HG02759 (cell line): ENCODE measurements at regions not wholly inside any gene's neighbourhood (a gene's known extent, or its start where the extent isn't known, plus 50 kb on each side); places are given as distances from the start of the nearest gene placed in this dataset.

Experiments
- ATAC-seq: cut with Tn5 transposase; IDR thresholded peaks from one replicate; pipeline ENCODE4 v1.9.1; 2021; ENCODE audit warnings: mild to moderate bottlenecking, moderate library complexity; ENCODE audit not compliant: unreplicated experiment

GRCh38 chr3:73727117-73727821 lies 102.5 kb upstream of the PDZRN3 start:
- ATAC-seq, result no peak

GRCh38 chr3:73723596-73723995 lies 98.9 kb upstream of the PDZRN3 start:
- ATAC-seq, result no peak

DNA sequence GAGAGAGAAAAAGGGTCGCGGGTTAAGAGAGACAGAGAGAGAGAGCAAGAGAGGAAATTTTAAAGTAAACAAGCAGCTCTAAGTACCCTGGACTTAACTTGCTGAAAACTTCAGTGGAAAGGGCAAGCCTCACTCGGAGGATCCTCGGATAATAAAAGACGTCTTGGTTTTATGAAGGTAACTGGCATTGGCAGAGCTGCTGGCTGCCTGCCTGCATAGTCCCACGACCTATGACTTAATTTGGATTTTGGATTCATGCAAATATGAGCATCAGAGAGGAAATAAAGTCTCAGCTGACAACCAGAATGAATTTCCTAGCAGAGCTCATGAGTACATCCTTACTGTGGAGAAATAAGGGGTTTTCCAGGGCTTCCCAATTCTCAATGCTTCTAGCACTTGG lies 95.1 kb upstream of the PDZRN3 start:
- ATAC-seq, result no peak

DNA sequence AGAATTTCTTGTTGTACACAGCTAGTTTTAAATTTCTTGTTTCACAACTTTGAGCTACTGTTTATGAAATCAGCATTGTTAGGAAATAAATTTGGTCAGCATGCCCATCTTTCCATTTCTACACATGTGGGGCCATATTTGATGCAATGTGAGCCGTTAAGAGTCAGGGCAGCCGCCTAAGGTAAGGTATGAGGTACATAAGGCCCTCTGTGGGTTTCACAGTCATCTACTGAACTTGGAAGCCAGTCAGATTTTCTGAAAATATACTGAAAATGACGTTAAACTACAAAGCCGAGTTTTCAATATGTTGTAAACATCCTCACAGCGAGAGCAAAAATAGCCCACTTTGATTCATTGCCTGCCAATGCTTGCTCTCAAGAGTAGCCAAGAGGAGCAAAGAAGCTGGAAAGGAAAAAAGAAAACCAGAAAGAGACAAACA lies 94.7 kb upstream of the PDZRN3 start:
- ATAC-seq, result no peak

DNA sequence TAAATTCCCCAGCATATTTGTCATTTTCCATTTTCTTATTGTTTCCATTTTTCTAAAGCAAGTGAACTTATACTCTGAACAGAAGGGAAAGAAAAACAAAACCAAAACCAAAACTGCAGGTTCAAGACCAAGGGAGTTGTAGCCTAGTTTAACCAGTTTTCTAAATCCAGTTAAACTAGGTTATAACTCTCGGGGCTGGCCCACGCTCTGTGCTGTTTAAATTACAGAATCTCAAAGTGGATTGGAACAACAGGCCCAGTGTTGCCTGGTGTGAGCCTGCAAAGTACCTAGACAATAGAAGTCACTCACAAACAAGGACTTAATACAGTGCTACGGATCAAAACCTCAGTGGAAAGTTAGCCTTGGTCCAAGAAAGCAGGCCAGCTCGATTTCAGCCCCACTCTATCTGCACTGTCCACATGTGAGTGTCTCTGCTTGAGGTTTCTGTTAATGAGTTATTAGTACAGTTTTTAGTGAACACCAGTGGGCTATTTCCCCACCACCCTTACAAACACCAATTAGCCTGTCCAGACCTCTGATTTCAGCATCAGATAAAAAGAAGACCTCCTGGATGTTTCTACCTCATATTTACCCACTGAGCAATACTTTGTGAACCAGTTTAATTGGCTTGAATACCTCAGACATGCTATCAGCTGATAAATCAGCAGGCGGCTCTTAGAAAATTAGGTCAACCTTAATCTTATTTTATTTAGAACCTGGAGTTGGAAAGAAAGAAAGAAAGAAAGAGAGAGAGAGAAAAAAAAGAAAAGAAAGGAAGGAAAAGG lies 93.8 kb upstream of the PDZRN3 start:
- ATAC-seq, result no peak

DNA sequence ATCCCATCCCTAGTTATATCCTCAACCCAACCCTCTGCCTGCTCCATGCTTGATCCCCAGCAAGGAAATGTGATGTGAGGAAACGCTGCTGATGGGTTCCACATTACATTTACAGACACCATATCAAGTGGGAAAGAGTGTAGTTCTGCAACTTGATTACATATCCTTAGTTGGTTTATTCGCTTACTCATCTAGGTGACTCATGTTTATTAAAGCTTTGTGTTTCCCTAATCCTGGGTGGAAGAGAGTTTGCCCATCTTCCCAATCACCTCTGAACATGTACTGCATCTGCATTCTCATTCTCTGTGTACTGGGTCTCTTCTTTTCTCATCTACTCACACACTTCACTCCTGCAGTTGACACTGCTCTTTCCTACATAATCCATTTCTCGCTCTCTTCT lies 91.7 kb upstream of the PDZRN3 start:
- ATAC-seq, result no peak

DNA sequence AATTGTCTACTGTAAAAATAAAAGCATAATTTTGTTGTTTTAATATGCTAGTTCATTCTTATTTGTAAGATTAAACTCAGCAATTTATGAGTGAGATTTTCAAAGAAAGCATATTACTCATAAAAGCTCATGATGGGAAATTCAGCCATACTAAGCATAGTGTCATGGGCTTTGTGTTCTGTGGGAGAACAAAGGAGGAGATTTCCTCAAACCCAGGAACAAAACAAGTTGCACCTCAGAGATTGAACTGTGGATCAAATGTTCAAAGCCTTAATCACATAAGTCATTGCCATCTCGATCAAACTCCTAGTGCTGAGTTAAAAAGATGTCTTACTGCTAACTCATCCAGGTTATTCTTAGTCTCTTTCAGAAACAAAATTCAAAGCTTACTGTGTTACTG lies 85.6 kb upstream of the PDZRN3 start:
- no peak for ATAC-seq

DNA sequence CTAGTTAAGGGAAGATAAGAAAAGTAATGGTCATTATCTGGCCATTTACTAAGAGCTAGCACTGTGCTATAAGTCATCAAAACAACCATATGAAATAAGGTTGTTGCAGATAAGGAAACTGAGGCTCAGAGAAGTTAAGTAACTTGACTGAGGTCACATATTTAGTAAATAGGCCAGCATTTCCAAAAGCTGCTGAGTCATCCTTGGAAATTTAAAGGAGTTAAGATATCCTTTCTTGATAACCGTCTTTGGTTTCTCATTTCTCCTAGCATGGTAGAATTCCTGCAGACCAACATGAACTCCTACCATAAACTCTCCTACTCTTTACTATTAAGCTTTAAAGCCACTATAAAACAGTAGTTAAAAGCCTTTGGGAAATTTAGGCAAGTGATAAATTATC lies 85.0 kb upstream of the PDZRN3 start:
- ATAC-seq, result no peak

DNA sequence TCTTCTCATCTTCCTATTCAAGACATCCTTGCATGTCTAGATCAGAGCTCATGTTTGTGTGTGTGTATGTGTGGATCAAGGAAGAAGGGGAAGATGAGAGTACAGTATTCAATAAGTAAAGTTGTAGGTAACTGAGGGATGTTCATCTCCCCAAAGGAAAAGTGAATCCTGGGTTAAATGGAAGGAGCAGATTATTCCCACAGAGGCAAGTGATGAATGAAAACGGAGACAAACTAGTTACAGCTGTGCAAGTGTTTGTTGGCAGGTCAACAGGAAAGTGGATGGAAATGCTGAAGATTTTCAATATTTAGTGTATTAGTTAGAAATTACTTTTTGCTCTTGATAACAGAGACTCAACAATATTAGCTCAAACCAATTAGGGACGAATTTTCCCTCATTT lies 84.2 kb upstream of the PDZRN3 start:
- no peak for ATAC-seq

- ATAC-seq, result no peak
These were observed 83.0 kb upstream of the PDZRN3 start for GRCh38 chr3:73707772-73708171.

DNA sequence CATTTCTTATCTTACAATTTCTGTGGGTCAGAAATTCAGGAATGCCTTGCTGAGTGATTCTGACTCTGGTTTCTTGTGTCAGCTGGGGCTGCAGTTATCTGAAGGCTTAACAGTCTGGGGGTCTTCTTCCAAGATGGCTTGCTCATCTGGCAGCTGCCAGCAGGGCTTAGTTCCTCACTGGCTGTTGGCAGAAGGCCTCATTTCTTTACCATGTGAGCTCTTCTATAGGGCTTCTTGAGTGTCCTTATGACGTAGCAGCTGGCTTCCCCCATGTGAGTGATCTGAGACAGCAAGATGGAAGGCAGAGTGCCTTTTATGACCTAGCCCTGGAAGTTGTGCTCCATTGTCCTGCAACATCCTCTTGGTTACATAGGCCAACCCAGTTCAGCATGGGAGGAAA lies 82.0 kb upstream of the PDZRN3 start:
- no peak for ATAC-seq

DNA sequence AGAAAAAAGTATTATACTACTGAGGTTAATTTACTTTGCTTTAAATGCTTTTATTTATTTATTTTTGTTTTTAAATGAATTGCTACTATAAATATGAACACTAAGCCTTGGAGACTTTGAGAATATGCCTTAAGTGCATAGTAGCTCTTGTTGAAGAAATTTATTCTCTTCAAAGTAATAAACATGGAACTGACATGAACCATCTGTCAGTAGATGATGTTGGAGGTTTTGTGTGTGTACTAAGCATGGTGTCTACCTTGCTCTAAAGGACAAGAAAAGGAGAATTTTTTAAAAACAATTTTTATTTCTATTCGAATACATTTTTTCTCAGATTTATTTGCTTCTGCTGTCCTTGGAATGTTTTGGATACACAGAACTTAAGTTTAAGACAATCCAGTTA lies 81.1 kb upstream of the PDZRN3 start:
- no peak for ATAC-seq

- ATAC-seq, result no peak
These were observed 74.6 kb upstream of the PDZRN3 start for GRCh38 chr3:73699327-73699726.

GRCh38 chr3:73697020-73697419 lies 72.3 kb upstream of the PDZRN3 start:
- ATAC-seq, result no peak

DNA sequence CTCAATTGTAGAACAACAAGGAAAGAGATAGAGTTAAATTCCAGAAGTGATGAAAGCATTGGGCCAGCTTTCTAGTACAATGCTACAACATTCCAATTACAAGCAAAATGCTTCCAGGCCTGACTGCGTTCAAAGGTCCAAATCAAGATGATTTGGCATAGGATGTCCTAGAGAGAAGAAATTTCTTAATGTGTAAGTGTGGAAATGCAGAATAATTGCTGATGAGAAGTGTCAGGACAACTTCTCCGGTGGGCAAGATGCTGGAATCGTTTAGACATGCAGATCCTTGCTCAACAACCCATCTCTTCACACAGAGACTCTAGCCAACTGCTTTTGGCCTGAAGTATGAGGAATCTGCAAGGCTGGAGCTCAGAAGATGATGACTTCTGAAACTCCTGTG lies 71.1 kb upstream of the PDZRN3 start:
- no peak for ATAC-seq

DNA sequence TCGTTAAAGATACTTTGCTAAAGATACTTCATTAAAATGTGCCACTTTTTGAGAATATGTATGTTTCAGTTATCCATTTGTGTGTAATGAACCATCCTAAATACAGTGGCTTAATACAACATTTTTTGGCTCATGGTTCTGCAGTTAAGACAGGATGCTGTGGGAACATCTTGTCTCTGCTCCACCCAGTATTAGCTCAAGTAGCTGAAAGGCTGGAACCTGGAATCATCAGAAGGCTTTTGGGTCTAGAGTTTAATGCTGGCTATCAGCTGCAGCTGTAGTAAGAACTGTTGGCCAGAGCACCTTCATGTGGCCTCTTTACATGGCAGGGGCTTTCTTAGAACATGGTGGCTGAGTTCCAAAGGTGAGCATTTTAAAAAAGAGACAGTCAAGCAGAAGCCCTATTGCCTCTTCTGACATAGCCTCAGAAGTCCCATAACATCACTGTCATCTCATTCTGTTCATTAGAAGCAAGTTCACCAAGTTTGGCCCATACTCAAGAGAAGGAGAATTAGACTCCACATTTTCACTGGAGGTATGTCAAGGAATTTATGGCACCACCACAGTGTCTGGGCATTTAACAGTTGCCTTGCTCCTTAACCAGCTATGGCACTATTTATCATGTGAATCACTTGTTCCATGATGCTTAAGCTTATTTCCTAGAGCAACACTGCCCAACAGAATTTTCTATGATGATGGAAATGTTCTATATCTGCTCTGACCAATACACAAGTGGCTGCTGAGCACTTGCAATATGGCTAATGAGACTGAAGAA lies 70.4 kb upstream of the PDZRN3 start:
- no peak for ATAC-seq

- ATAC-seq, result no peak
These were observed 62.6 kb upstream of the PDZRN3 start for GRCh38 chr3:73687106-73688004.

DNA sequence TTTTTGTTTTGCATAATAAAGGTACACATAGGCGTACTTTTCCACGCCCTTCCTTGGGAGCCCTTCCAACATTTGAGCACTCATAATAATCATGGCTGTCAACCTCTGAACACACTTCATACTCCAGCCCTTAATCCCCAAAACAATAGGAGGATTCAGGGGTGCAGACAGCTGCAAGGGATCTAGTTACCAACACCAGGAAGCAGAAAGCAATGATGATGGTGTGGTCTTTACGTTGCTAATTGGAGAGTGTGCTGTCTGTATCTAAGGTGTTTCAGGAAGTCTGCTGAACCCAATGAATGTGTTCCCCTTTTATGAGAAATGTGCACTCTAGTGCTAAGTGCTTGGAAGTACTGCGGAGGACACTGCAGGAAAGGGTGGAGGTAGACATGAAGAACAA lies 60.3 kb upstream of the PDZRN3 start:
- ATAC-seq, result no peak

- ATAC-seq, result no peak
These were observed 59.0 kb upstream of the PDZRN3 start for GRCh38 chr3:73683706-73684105.

DNA sequence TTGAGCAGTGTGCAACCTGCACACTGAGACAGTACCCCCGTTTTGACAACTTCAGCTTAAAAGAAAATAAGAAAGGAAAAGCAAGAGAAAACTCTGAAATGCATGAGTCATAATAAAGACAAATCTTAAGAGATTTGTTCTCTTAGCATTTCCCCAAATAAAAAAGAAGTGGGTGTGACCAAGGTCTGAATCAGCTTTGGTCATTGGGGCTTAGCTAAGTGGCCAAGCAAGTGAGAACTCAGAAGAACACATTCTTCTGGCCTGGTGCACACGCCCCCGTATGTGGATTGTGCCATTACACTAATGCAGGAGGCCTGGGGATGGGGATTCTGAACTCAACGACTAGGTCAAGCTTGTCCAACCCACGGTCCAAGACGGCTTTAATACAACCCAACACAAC lies 56.9 kb upstream of the PDZRN3 start:
- no peak for ATAC-seq

DNA sequence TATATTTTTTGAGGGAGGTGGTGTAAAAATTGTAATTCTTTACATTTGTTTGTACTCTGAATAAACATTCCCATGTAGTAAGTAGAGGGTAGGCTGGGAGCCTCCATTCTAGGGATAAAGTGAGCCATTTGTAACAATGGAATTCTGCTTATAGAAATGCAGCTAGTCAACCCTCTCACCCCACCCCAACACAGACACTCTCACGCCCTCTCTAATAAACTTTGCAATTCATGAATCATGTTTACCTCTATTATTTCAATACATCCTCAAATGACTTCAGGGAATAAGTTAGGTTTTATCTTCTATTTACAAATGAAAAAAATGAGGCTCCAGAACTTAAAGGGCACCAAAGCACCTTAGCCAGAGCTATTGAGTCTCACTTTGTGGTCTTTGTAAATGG lies 56.5 kb upstream of the PDZRN3 start:
- ATAC-seq, result no peak
